GM13976 (cell line): ENCODE measurements at regions not wholly inside any gene's neighbourhood (a gene's known extent, or its start where the extent isn't known, plus 50 kb on each side); places are given as distances from the start of the nearest gene placed in this dataset.

Experiments used
- DNase-seq: peaks from one replicate; pipeline ENCODE4 v3.0.0; 2012; ENCODE audit warnings: low spot score
- in situ Hi-C: fragments of 300-500 bp; cut with MboI; formaldehyde crosslinking; loops from one replicate; pipeline ENCODE4 v1.12.0; 2022; ENCODE audit warnings: low sequenced_read_pairs, mixed read lengths, inconsistent platforms; ENCODE audit not compliant: unreplicated experiment
- TF ChIP-seq, protein P1 (sequence below): IDR thresholded peaks from 2 replicates; pipeline ENCODE4 v1.5.1; 2012; ENCODE audit warnings: borderline replicate concordance, mild to moderate bottlenecking; ENCODE audit not compliant: insufficient read depth; ENCODE audit errors: extremely low read depth, missing control alignments, control extremely low read depth

GRCh38 chr4:135256111-135256510, 1054.5 kb upstream of the PABPC4L start:
- in situ Hi-C loops, result no loop called here
- TF ChIP-seq, protein P1, sequence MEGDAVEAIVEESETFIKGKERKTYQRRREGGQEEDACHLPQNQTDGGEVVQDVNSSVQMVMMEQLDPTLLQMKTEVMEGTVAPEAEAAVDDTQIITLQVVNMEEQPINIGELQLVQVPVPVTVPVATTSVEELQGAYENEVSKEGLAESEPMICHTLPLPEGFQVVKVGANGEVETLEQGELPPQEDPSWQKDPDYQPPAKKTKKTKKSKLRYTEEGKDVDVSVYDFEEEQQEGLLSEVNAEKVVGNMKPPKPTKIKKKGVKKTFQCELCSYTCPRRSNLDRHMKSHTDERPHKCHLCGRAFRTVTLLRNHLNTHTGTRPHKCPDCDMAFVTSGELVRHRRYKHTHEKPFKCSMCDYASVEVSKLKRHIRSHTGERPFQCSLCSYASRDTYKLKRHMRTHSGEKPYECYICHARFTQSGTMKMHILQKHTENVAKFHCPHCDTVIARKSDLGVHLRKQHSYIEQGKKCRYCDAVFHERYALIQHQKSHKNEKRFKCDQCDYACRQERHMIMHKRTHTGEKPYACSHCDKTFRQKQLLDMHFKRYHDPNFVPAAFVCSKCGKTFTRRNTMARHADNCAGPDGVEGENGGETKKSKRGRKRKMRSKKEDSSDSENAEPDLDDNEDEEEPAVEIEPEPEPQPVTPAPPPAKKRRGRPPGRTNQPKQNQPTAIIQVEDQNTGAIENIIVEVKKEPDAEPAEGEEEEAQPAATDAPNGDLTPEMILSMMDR, result no peak
- no peak for DNase-seq

GRCh38 chr4:135250040-135250439, 1048.5 kb upstream of the PABPC4L start:
- TF ChIP-seq, protein P1, result no peak
- DNase-seq, result no peak
- in situ Hi-C loops, result no loop called here

- in situ Hi-C loops, result no loop called here
- DNase-seq, result no peak
These were observed 1047.4 kb upstream of the PABPC4L start for GRCh38 chr4:135249024-135249423.

DNA sequence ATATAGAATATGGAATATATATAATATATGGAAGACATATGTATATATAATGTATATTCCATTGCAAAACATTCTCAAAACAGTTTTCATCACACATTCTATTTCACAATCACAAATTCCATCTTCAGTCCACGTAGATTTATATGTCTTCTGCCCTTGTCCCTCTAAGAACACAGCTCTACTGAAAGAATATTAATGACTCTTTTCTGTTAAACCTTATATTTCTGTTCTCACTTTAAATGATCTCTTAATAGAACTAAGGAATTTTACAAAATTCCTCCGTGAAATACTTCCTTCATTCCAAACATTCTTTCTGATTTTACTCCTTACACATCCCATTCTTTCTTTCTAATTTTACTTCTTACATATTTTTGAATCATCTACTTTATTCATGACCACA, 1043.1 kb upstream of the PABPC4L start:
- no peak for DNase-seq
- in situ Hi-C loops, result no loop called here

More at GRCh38 chr4:135249024-135249423, 1047.4 kb upstream of the PABPC4L start:
- TF ChIP-seq, protein P1, result no peak

DNA sequence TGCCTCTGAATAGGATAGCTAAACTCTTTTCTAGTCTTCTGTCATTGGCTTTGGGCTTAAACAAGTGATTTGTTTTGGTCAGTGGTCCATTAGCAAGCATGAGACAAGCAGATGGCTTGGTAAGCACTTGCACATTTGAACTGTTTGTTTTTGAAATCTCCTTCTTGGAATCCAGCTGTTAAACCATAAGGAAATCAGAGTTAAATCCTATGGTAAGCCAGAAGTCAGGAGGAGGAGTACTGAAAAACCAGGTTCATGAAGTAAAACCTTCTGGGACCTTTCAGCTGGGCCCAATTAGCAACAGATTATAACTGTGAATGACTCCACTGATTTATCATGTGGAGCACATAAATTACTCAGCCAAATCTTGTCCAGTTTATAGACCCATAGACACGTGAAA, 1042.5 kb upstream of the PABPC4L start:
- TF ChIP-seq, protein P1, result no peak
- DNase-seq, result no peak
- in situ Hi-C loops, result no loop called here

More for the DNA sequence above, 1043.1 kb upstream of the PABPC4L start:
- TF ChIP-seq, protein P1, result no peak

DNA sequence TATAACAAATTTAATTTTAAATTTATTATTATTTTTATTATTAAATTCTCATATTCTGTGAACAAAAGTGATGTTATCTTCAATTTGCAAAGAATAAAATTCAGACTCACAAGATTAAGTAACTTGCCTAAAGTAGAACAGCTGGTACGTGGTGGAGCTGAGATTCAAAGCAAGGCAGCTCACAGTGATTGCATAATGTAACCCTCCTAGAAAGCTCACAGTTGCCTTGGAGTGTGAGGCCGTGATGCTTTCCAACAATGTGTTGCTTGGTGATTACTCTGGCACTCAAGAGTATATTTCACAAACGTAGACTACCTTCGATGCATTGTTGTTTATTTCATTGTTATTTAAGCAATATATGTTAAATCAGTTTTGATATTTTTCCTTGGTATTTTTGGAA, 1039.2 kb upstream of the PABPC4L start:
- no peak for DNase-seq
- in situ Hi-C loops, result no loop called here
- TF ChIP-seq, protein P1, result no peak

- TF ChIP-seq, protein P1, result no peak
- in situ Hi-C loops, result no loop called here
These were observed 1038.4 kb upstream of the PABPC4L start for GRCh38 chr4:135239964-135240363.

More at GRCh38 chr4:135239964-135240363, 1038.4 kb upstream of the PABPC4L start:
- no peak for DNase-seq
